IMR-90 (cell line): ENCODE measurements at regions not wholly inside any gene's neighbourhood (a gene's known extent, or its start where the extent isn't known, plus 50 kb on each side); places are given as distances from the start of the nearest gene placed in this dataset.
"Not testable (repeated sequence)": the region's sequence is repeated elsewhere in the genome, so short reads cannot be mapped to it uniquely, and the experiment has no call there.

ENCODE experiments used
- ATAC-seq: fragments of 200-7000 bp; cut with Tn5 transposase; 2 replicates; pipeline ENCODE4 v1.9.1; 2020; ENCODE audit warnings: low read depth, mild to moderate bottlenecking, moderate library complexity
- BruUV-seq: library from RNA; stranded (reverse); fragments of 400-500 nt; replicated peaks from 2 replicates; lab custom pipeline; 2021; lab: Mats Ljungman, UMichigan
- CTCF ChIA-PET: fragments of 300-600 bp; formaldehyde crosslinking; extraction: SDS; loops from one replicate; lab custom pipeline; 2021; ENCODE audit warnings: antibody characterized with exemption; lab: Yijun Ruan, JAX
- POLR2A ChIA-PET: fragments of 300-600 bp; sonication (Branson Sonifier 250); formaldehyde crosslinking; loops from one replicate; lab custom pipeline; 2022; ENCODE audit warnings: antibody characterized with exemption; ENCODE audit not compliant: unreplicated experiment; lab: Charles Lee
- DNase-seq: peaks from one replicate; pipeline ENCODE4 v3.0.0; 2013
- H2AFZ ChIP-seq: replicated peaks from 2 replicates; pipeline ENCODE3; 2013; ENCODE audit warnings: low read length, mild to moderate bottlenecking; ENCODE audit not compliant: poor library complexity
- H2AK5ac ChIP-seq: 2 replicates; pipeline ENCODE4 v1.6.1; 2013; ENCODE audit warnings: low read depth, low read length, inconsistent platforms
- H2AK9ac ChIP-seq: replicated peaks from 2 replicates; pipeline ENCODE3; 2013; ENCODE audit warnings: mild to moderate bottlenecking, low read depth, low read length, moderate library complexity; ENCODE audit not compliant: poor library complexity
- H2BK120ac ChIP-seq: 2 replicates; pipeline ENCODE4 v1.6.1; 2013; ENCODE audit warnings: low read depth, low read length, inconsistent platforms
- H2BK15ac ChIP-seq: 3 replicates; pipeline ENCODE4 v1.6.1; 2013; ENCODE audit warnings: low read depth, low read length, inconsistent platforms
- H2BK20ac ChIP-seq: 2 replicates; pipeline ENCODE4 v1.6.1; 2013; ENCODE audit warnings: low read depth, mild to moderate bottlenecking, inconsistent platforms, low read length, moderate library complexity
- H2BK5ac ChIP-seq: 2 replicates; pipeline ENCODE4 v1.6.1; 2013; ENCODE audit warnings: mild to moderate bottlenecking, low read depth, low read length, inconsistent platforms; ENCODE audit not compliant: poor library complexity, severe bottlenecking
- H3K14ac ChIP-seq: replicated peaks from 2 replicates; pipeline ENCODE4 v1.6.1; 2013; ENCODE audit warnings: low read depth, low read length, inconsistent platforms
- H3K18ac ChIP-seq: 2 replicates; pipeline ENCODE4 v1.6.1; 2013; ENCODE audit warnings: low read depth, low read length, control low read depth
- H3K23ac ChIP-seq: 2 replicates; pipeline ENCODE4 v1.6.1; 2013; ENCODE audit warnings: low read depth, low read length, inconsistent platforms
- H3K27ac ChIP-seq: 2 replicates; pipeline ENCODE4 v1.5.1; 2013; ENCODE audit warnings: mild to moderate bottlenecking, control low read depth, low read length; ENCODE audit not compliant: insufficient read depth
- H3K27me3 ChIP-seq: 2 replicates; pipeline ENCODE4 v1.6.1; 2013; ENCODE audit warnings: low read length; ENCODE audit not compliant: control insufficient read depth, insufficient read depth
- H3K36me3 ChIP-seq: 2 replicates; pipeline ENCODE4 v1.6.1; 2013; ENCODE audit warnings: low read length, mixed read lengths; ENCODE audit not compliant: control insufficient read depth, insufficient read depth
- H3K4ac ChIP-seq: 2 replicates; pipeline ENCODE4 v1.6.1; 2013; ENCODE audit warnings: low read depth, low read length, inconsistent platforms
- H3K4me1 ChIP-seq: 2 replicates; pipeline ENCODE4 v1.6.1; 2013; ENCODE audit warnings: low read length, mixed read lengths; ENCODE audit not compliant: control insufficient read depth, insufficient read depth
- H3K4me2 ChIP-seq: 2 replicates; pipeline ENCODE4 v1.6.1; 2013; ENCODE audit warnings: low read depth, mild to moderate bottlenecking, control low read depth, low read length, moderate library complexity
- H3K4me3 ChIP-seq: 2 replicates; pipeline ENCODE4 v1.5.1; 2013; ENCODE audit warnings: low read depth, mild to moderate bottlenecking, control low read depth, low read length, moderate library complexity; ENCODE audit not compliant: insufficient read depth
- H3K56ac ChIP-seq: 2 replicates; pipeline ENCODE4 v1.6.1; 2013; ENCODE audit warnings: low read length, inconsistent platforms; ENCODE audit not compliant: insufficient read depth; ENCODE audit errors: extremely low read depth
- H3K79me1 ChIP-seq, 2 experiments: 2 replicates each; pipeline ENCODE4 v1.6.1; 2013; ENCODE audit warnings: low read length in 2 of 2, inconsistent platforms in 1 of 2, low read depth in 1 of 2
- H3K9ac ChIP-seq: 2 replicates; pipeline ENCODE4 v1.6.1; 2013; ENCODE audit warnings: low read depth, low read length, control low read depth
- H3K9me1 ChIP-seq: 2 replicates; pipeline ENCODE4 v1.6.1; 2013; ENCODE audit warnings: low read length, inconsistent platforms; ENCODE audit not compliant: insufficient read depth
- H3K9me3 ChIP-seq: 2 replicates; pipeline ENCODE4 v1.6.1; 2013; ENCODE audit warnings: low read length; ENCODE audit not compliant: control insufficient read depth, insufficient read depth
- H4K20me1 ChIP-seq: 2 replicates; pipeline ENCODE4 v1.6.1; 2013; ENCODE audit warnings: low read length, inconsistent platforms; ENCODE audit not compliant: insufficient read depth
- H4K5ac ChIP-seq: 2 replicates; pipeline ENCODE4 v1.6.1; 2013; ENCODE audit warnings: mild to moderate bottlenecking, low read depth, low read length, control low read depth
- H4K8ac ChIP-seq, 2 experiments: 2 replicates each; pipeline ENCODE4 v1.6.1; 2013; ENCODE audit warnings: low read depth in 2 of 2, low read length in 2 of 2, control low read depth in 1 of 2, inconsistent platforms in 1 of 2
- H4K91ac ChIP-seq: 2 replicates; pipeline ENCODE4 v1.6.1; 2013; ENCODE audit warnings: low read depth, low read length, inconsistent platforms; ENCODE audit not compliant: insufficient read depth
- BHLHE40 ChIP-seq: fragments of 150-350 bp; IDR thresholded peaks from 2 replicates; pipeline ENCODE4 v1.6.1; 2016; ENCODE audit warnings: mild to moderate bottlenecking, low read depth, low read length
- CEBPB ChIP-seq: IDR thresholded peaks from 2 replicates; pipeline ENCODE4 v1.6.1; 2012; ENCODE audit warnings: low read depth, low read length, improper control_type of control experiment
- CHD1 ChIP-seq: IDR thresholded peaks from 2 replicates; pipeline ENCODE4 v1.6.1; 2012; ENCODE audit warnings: low read depth, low read length, improper control_type of control experiment
- MAFK ChIP-seq: IDR thresholded peaks from 2 replicates; pipeline ENCODE4 v1.6.1; 2012; ENCODE audit warnings: low read depth, low read length, improper control_type of control experiment
- MAZ ChIP-seq: IDR thresholded peaks from 2 replicates; pipeline ENCODE4 v1.6.1; 2012; ENCODE audit warnings: low read depth, mild to moderate bottlenecking, low read length, improper control_type of control experiment, moderate library complexity, borderline replicate concordance
- MXI1 ChIP-seq: IDR thresholded peaks from 2 replicates; pipeline ENCODE4 v1.6.1; 2012; ENCODE audit warnings: low read depth, mild to moderate bottlenecking, low read length, moderate library complexity, borderline replicate concordance
- POLR2A ChIP-seq: IDR thresholded peaks from 2 replicates; pipeline ENCODE4 v1.6.1; 2012; ENCODE audit warnings: mild to moderate bottlenecking, low read depth, low read length
- SMC3 ChIP-seq: fragments of 150-350 bp; IDR thresholded peaks from 2 replicates; pipeline ENCODE4 v1.6.1; 2016; ENCODE audit warnings: low read depth, mild to moderate bottlenecking, antibody characterized with exemption, low read length, moderate library complexity
- USF2 ChIP-seq: fragments of 150-350 bp; IDR thresholded peaks from 2 replicates; pipeline ENCODE4 v1.6.1; 2017; ENCODE audit warnings: mild to moderate bottlenecking, antibody characterized with exemption, low read length, low read depth
- WGBS, 2 experiments: methylation state at CpG; one replicate each; pipeline versions ENCODE4 v1.1.5 to v1.1.7; 2013; ENCODE audit warnings: missing lambda C conversion rate in 2 of 2; ENCODE audit not compliant: insufficient read length in 1 of 2; ENCODE audit errors: extremely low coverage in 2 of 2; 5-methylcytosine and 5-hydroxymethylcytosine counted together
- dilution Hi-C: fragments of 300-500 bp; cut with HindIII; formaldehyde crosslinking; loops from one replicate; pipeline ENCODE4 v1.14.3; 2018; ENCODE audit warnings: low sequenced_read_pairs; ENCODE audit not compliant: unreplicated experiment
- in situ Hi-C: fragments of 300-500 bp; cut with MboI; formaldehyde crosslinking; loops from 3 replicates; pipeline ENCODE4 v1.14.3; 2019; ENCODE audit warnings: low sequenced_read_pairs, inconsistent platforms, mixed read lengths
- intact Hi-C: fragments of 100-400 bp; cut with micrococcal nuclease; formaldehyde crosslinking; loops from 2 replicates; pipeline ENCODE4 v1.10.0; 2022

DNA sequence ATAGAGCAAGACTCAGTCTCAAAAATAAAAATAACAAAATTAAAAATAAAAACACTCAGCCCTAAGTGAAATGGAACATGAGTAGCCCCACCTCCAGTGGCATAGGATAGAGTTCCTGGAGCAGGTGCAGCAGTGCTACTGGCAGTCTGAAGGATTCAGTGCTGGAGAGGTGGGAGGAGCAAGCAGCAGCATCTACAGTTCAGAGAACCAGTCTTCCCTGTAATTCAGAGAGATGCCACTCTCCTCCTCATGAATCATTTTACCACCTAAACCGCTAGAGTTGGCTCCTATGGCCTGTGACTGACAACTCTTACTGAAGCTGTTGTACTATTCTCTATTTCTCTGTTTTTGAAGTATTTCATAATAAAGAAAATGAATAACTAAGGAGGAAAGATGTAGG is 56.0 kb upstream of the SMURF2 start:
- H3K4me1 ChIP-seq, result peaks cover 11% of the 10 kb centered on the region
- WGBS, 2 experiments, result no CpG with 5 or more reads among the region's 1 CpG
- no peak overlapping the region for H3K56ac ChIP-seq
- peak overlapping the region; percentile 50; the same call in 1 of the 2 replicates for H2AK5ac ChIP-seq
- no peak overlapping the region for H2BK20ac ChIP-seq
- H4K20me1 ChIP-seq, result no peaks in the 10 kb centered on the region
- no peak overlapping the region for H4K8ac ChIP-seq
- H3K18ac ChIP-seq, result no peak overlapping the region
- POLR2A ChIA-PET, result no interaction called here
- no peak overlapping the region for H3K4ac ChIP-seq
- no peak overlapping the region for H3K4me3 ChIP-seq
- H3K79me1 ChIP-seq, result peaks cover 2 to 18% of the 10 kb centered on the region in 2 experiments; a peak in 3 of 4 replicates
- ATAC-seq (no peak), DNase-seq (no peak)
- H2BK120ac ChIP-seq, result no peak overlapping the region
- no peak overlapping the region for H2BK5ac ChIP-seq
- H3K9ac ChIP-seq, result no peak overlapping the region
- intact Hi-C loops (no loop called here), dilution Hi-C loops (no loop called here), in situ Hi-C loops (no loop called here)
- no peak overlapping the region for H3K4me2 ChIP-seq
- no peak overlapping the region for H3K23ac ChIP-seq
- H3K36me3 ChIP-seq, result no peaks in the 10 kb centered on the region
- no peaks in the 10 kb centered on the region for H3K9me3 ChIP-seq
- H2BK15ac ChIP-seq, result peak overlapping the region; percentile 84; the same call in 1 of the 3 replicates
- no peak overlapping the region for H3K27ac ChIP-seq
- H4K5ac ChIP-seq, result no peak overlapping the region
- no peaks in the 10 kb centered on the region for H3K27me3 ChIP-seq
- H3K14ac ChIP-seq, result no peak overlapping the region
- peaks cover 18% of the 10 kb centered on the region for H3K9me1 ChIP-seq
- CTCF ChIA-PET, result interaction anchor here (0.5 kb wide), 1 partner anchor 15 kb away, joined by 3 read pairs; no protein-coding TSS in a partner anchor
- BruUV-seq, result no TSS peak
- peak overlapping the region; percentile 25; the same call in 1 of the 2 replicates for H4K91ac ChIP-seq
- TF ChIP-seq CHD1 (no peak), MAFK (no peak), MXI1 (no peak), BHLHE40 (no peak), POLR2A (no peak), USF2 (no peak), MAZ (no peak), CEBPB (no peak), SMC3 (no peak)
- no peak overlapping the region for H2AFZ ChIP-seq
- H2AK9ac ChIP-seq, result no peak overlapping the region

DNA sequence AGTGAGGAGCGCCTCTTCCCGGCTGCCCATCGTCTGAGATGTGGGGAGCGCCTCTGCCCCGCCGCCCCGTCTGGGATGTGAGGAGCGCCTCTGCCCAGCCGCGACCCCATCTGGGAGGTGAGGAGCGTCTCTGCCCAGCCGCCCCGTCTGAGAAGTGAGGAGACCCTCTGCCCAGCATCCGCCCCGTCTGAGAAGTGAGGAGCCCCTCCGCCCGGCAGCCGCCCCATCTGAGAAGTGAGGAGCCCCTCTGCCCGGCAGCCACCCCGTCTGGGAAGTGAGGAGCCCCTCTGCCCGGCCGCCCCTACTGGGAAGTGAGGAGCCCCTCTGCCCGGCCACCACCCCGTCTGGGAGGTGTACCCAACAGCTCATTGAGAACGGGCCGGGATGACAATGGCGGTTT is 54.4 kb upstream of the SMURF2 start:
- H4K5ac ChIP-seq, H3K27ac ChIP-seq, H2AFZ ChIP-seq, H3K56ac ChIP-seq, H3K27me3 ChIP-seq, H2BK5ac ChIP-seq, H2BK120ac ChIP-seq, H3K14ac ChIP-seq, H3K4ac ChIP-seq, intact Hi-C loops, H4K20me1 ChIP-seq, H2BK20ac ChIP-seq, H4K8ac ChIP-seq, ATAC-seq, H3K4me3 ChIP-seq, DNase-seq, H3K9ac ChIP-seq, H3K36me3 ChIP-seq, H2AK5ac ChIP-seq, BruUV-seq, in situ Hi-C loops, H4K91ac ChIP-seq, H3K9me3 ChIP-seq, H2BK15ac ChIP-seq, H3K4me2 ChIP-seq, H2AK9ac ChIP-seq, dilution Hi-C loops, H3K23ac ChIP-seq, CTCF ChIA-PET, POLR2A ChIA-PET, H3K18ac ChIP-seq: not testable (repeated sequence)
- Histone ChIP-seq H3K79me1 (peaks cover 5 to 28% of the 10 kb centered on the region in 2 experiments), H3K4me1 (peaks cover 14% of the 10 kb centered on the region), H3K9me1 (peaks cover 22% of the 10 kb centered on the region; the same call in 1 of the 2 replicates)
- 100% methylated on average over 5 of the region's 27 CpGs; no CpG with 5 or more reads in 1 of the 2 experiments for WGBS, 2 experiments
